Esophagus muscularis mucosa (tissue), 4 donors: ENCODE measurements at regions not wholly inside any gene's neighbourhood (a gene's known extent, or its start where the extent isn't known, plus 50 kb on each side); places are given as distances from the start of the nearest gene placed in this dataset.

Experiments used
- EP300 ChIP-seq: sonication (generic); formaldehyde crosslinking; IDR thresholded peaks from one replicate; pipeline ENCODE4 v1.6.1; 2017; ENCODE audit warnings: antibody characterized with exemption
- POLR2A ChIP-seq: fragments of 450-650 bp; IDR thresholded peaks from one replicate; pipeline ENCODE4 v1.6.1; 2017; ENCODE audit warnings: antibody characterized with exemption, moderate library complexity, mild to moderate bottlenecking, low read depth
- POLR2AphosphoS5 ChIP-seq, 2 donors: sonication (generic); formaldehyde crosslinking; IDR thresholded peaks; one replicate each; pipeline ENCODE4 v1.6.1; 2017; ENCODE audit warnings: antibody characterized with exemption in 2 of 2
- TF ChIP-seq, protein P1 (sequence below), 3 experiments: fragments of 200-600 bp in 2 of 3; fragments of 450-650 bp in 1 of 3; sonication (generic) in 2 of 3; IDR thresholded peaks; one replicate each; pipeline ENCODE4 v1.5.1; 2017 to 2019; ENCODE audit warnings: antibody characterized with exemption in 3 of 3, mild to moderate bottlenecking in 2 of 3, moderate library complexity in 1 of 3

DNA sequence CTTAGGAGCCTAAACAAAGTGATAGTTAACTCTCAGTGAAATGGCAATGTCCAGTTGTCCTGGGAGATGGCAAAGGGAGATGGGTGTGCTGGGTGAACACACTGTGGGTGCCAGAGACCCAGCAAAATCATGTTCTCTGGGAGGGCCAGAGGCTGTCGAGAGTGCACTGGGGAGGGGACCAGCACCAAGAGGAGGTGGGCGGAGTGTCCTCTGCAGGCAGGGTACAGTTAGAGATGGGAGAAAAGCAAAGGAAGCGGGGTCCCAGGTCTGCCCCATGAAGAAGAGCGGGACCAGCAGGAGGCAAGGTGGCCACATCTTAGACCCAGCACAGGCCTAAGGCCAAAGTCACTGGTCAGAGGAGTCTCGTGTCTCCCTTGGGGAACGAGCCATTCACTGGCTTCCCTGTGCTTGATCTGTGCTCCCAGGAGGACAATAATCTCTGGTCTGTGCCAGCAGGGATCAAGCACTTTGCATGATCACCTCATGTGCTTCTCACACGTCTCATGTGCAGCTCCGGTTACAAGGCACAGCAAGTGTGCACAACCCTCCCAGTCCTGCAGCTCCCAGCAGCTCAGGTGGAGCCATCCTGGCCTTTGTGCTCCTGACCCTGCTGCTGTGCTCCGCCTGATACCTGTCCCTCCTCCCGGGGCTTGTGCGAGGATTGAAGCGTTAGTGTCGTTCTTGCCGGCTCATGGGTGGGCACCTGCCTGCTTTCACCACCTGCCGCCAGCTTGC, 100.9 kb downstream of the FAM53A start:
- TF ChIP-seq, protein P1, sequence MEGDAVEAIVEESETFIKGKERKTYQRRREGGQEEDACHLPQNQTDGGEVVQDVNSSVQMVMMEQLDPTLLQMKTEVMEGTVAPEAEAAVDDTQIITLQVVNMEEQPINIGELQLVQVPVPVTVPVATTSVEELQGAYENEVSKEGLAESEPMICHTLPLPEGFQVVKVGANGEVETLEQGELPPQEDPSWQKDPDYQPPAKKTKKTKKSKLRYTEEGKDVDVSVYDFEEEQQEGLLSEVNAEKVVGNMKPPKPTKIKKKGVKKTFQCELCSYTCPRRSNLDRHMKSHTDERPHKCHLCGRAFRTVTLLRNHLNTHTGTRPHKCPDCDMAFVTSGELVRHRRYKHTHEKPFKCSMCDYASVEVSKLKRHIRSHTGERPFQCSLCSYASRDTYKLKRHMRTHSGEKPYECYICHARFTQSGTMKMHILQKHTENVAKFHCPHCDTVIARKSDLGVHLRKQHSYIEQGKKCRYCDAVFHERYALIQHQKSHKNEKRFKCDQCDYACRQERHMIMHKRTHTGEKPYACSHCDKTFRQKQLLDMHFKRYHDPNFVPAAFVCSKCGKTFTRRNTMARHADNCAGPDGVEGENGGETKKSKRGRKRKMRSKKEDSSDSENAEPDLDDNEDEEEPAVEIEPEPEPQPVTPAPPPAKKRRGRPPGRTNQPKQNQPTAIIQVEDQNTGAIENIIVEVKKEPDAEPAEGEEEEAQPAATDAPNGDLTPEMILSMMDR (IDR thresholded peaks at IDR 0.05): no peak
- TF ChIP-seq POLR2A: no peak
- TF ChIP-seq POLR2AphosphoS5 (IDR thresholded peaks at IDR 0.05): no peak
- no peak for TF ChIP-seq EP300
